ENCODE measurements at regions not wholly inside any gene's neighbourhood (a gene's known extent, or its start where the extent isn't known, plus 50 kb on each side); places are given as distances from the start of the nearest gene placed in this dataset.
"Not testable (repeated sequence)": the region's sequence is repeated elsewhere in the genome, so short reads cannot be mapped to it uniquely, and the experiment has no call there.

GRCh38 chr1:206391903-206392302 lies 78.4 kb upstream of the IKBKE start:
- not testable (repeated sequence) for FAIRE-seq

GRCh38 chr1:206397501-206397900 lies 72.8 kb upstream of the IKBKE start:
- H3K4me1 ChIP-seq (ENCODE audit: control insufficient read depth in 2 of 3, insufficient read depth in 2 of 3, low read depth in 1 of 3, low read length in 3 of 3); H3K4me3 ChIP-seq (ENCODE audit: low read length in 3 of 3); intact Hi-C loops (cut with DNase I); FAIRE-seq; DNase-seq; H3K9ac ChIP-seq (ENCODE audit: low read length in 3 of 3); H3K9me3 ChIP-seq (ENCODE audit: control insufficient read depth in 2 of 3, insufficient read depth in 1 of 3, low read length in 3 of 3); H3K27ac ChIP-seq (ENCODE audit: low read depth in 2 of 2, low read length in 2 of 2); H3K36me3 ChIP-seq (ENCODE audit: control insufficient read depth in 2 of 3, insufficient read depth in 3 of 3, low read length in 3 of 3); H3K27me3 ChIP-seq (ENCODE audit: control insufficient read depth, insufficient read depth, low read length): not testable (repeated sequence)

More at GRCh38 chr1:206391903-206392302, 78.4 kb upstream of the IKBKE start:
- H3K4me3 ChIP-seq (ENCODE audit: low read length in 3 of 3); H3K27me3 ChIP-seq (ENCODE audit: control insufficient read depth, insufficient read depth, low read length); H3K36me3 ChIP-seq (ENCODE audit: control insufficient read depth in 2 of 3, insufficient read depth in 3 of 3, low read length in 3 of 3); intact Hi-C loops (cut with DNase I); H3K27ac ChIP-seq (ENCODE audit: low read depth in 2 of 2, low read length in 2 of 2); H3K9ac ChIP-seq (ENCODE audit: low read length in 3 of 3); H3K9me3 ChIP-seq (ENCODE audit: control insufficient read depth in 2 of 3, insufficient read depth in 1 of 3, low read length in 3 of 3); DNase-seq; H3K4me1 ChIP-seq (ENCODE audit: control insufficient read depth in 2 of 3, insufficient read depth in 2 of 3, low read depth in 1 of 3, low read length in 3 of 3): not testable (repeated sequence)

GRCh38 chr1:206398261-206398660 lies 72.0 kb upstream of the IKBKE start:
- H3K36me3 ChIP-seq (ENCODE audit: control insufficient read depth in 2 of 3, insufficient read depth in 3 of 3, low read length in 3 of 3); H3K4me1 ChIP-seq (ENCODE audit: control insufficient read depth in 2 of 3, insufficient read depth in 2 of 3, low read depth in 1 of 3, low read length in 3 of 3); H3K27ac ChIP-seq (ENCODE audit: low read depth in 2 of 2, low read length in 2 of 2); FAIRE-seq; H3K9me3 ChIP-seq (ENCODE audit: control insufficient read depth in 2 of 3, insufficient read depth in 1 of 3, low read length in 3 of 3); DNase-seq; H3K27me3 ChIP-seq (ENCODE audit: control insufficient read depth, insufficient read depth, low read length); intact Hi-C loops (cut with DNase I); H3K9ac ChIP-seq (ENCODE audit: low read length in 3 of 3); H3K4me3 ChIP-seq (ENCODE audit: low read length in 3 of 3): not testable (repeated sequence)

GRCh38 chr1:206403612-206404307 lies 66.5 kb upstream of the IKBKE start:
- DNase-seq; H3K27me3 ChIP-seq (ENCODE audit: control insufficient read depth, insufficient read depth, low read length); H3K9me3 ChIP-seq (ENCODE audit: control insufficient read depth in 2 of 3, insufficient read depth in 1 of 3, low read length in 3 of 3); H3K9ac ChIP-seq (ENCODE audit: low read length in 3 of 3); H3K4me3 ChIP-seq (ENCODE audit: low read length in 3 of 3); intact Hi-C loops (cut with DNase I); FAIRE-seq; H3K27ac ChIP-seq (ENCODE audit: low read depth in 2 of 2, low read length in 2 of 2); H3K36me3 ChIP-seq (ENCODE audit: control insufficient read depth in 2 of 3, insufficient read depth in 3 of 3, low read length in 3 of 3); H3K4me1 ChIP-seq (ENCODE audit: control insufficient read depth in 2 of 3, insufficient read depth in 2 of 3, low read depth in 1 of 3, low read length in 3 of 3): not testable (repeated sequence)

- H3K27me3 ChIP-seq (ENCODE audit: control insufficient read depth, insufficient read depth, low read length); H3K9ac ChIP-seq (ENCODE audit: low read length in 3 of 3); H3K36me3 ChIP-seq (ENCODE audit: control insufficient read depth in 2 of 3, insufficient read depth in 3 of 3, low read length in 3 of 3); intact Hi-C loops (cut with DNase I); H3K27ac ChIP-seq (ENCODE audit: low read depth in 2 of 2, low read length in 2 of 2); DNase-seq; FAIRE-seq; H3K9me3 ChIP-seq (ENCODE audit: control insufficient read depth in 2 of 3, insufficient read depth in 1 of 3, low read length in 3 of 3); H3K4me3 ChIP-seq (ENCODE audit: low read length in 3 of 3); H3K4me1 ChIP-seq (ENCODE audit: control insufficient read depth in 2 of 3, insufficient read depth in 2 of 3, low read depth in 1 of 3, low read length in 3 of 3): not testable (repeated sequence)
These were observed 65.8 kb upstream of the IKBKE start for GRCh38 chr1:206404309-206405027.

- H3K36me3 ChIP-seq (ENCODE audit: control insufficient read depth in 2 of 3, insufficient read depth in 3 of 3, low read length in 3 of 3); intact Hi-C loops (cut with DNase I); H3K4me1 ChIP-seq (ENCODE audit: control insufficient read depth in 2 of 3, insufficient read depth in 2 of 3, low read depth in 1 of 3, low read length in 3 of 3); H3K4me3 ChIP-seq (ENCODE audit: low read length in 3 of 3); FAIRE-seq; H3K9ac ChIP-seq (ENCODE audit: low read length in 3 of 3); H3K27ac ChIP-seq (ENCODE audit: low read depth in 2 of 2, low read length in 2 of 2); H3K9me3 ChIP-seq (ENCODE audit: control insufficient read depth in 2 of 3, insufficient read depth in 1 of 3, low read length in 3 of 3); H3K27me3 ChIP-seq (ENCODE audit: control insufficient read depth, insufficient read depth, low read length); DNase-seq: not testable (repeated sequence)
These were observed 65.0 kb upstream of the IKBKE start for GRCh38 chr1:206405282-206405681.

- H3K36me3 ChIP-seq (ENCODE audit: control insufficient read depth in 2 of 3, insufficient read depth in 3 of 3, low read length in 3 of 3); FAIRE-seq; H3K4me1 ChIP-seq (ENCODE audit: control insufficient read depth in 2 of 3, insufficient read depth in 2 of 3, low read depth in 1 of 3, low read length in 3 of 3); intact Hi-C loops (cut with DNase I); H3K9me3 ChIP-seq (ENCODE audit: control insufficient read depth in 2 of 3, insufficient read depth in 1 of 3, low read length in 3 of 3); H3K27me3 ChIP-seq (ENCODE audit: control insufficient read depth, insufficient read depth, low read length); H3K9ac ChIP-seq (ENCODE audit: low read length in 3 of 3); H3K4me3 ChIP-seq (ENCODE audit: low read length in 3 of 3); H3K27ac ChIP-seq (ENCODE audit: low read depth in 2 of 2, low read length in 2 of 2); DNase-seq: not testable (repeated sequence)
These were observed 61.6 kb upstream of the IKBKE start for GRCh38 chr1:206408371-206409288.
